GM08714 (cell line): ENCODE measurements at regions not wholly inside any gene's neighbourhood (a gene's known extent, or its start where the extent isn't known, plus 50 kb on each side); places are given as distances from the start of the nearest gene placed in this dataset.
"Not testable (repeated sequence)": the region's sequence is repeated elsewhere in the genome, so short reads cannot be mapped to it uniquely, and the experiment has no call there.

Experiments
- H3K4me3 ChIP-seq: fragments of 200-500 bp; sonication (Bioruptor generic); 2 replicates; pipeline ENCODE4 v1.5.1; 2014; ENCODE audit warnings: mild to moderate bottlenecking, low read length, inconsistent platforms
- ZNF274 ChIP-seq: IDR thresholded peaks from 2 replicates; pipeline ENCODE4 v1.6.1; 2012; ENCODE audit warnings: mild to moderate bottlenecking, low read depth, low read length

DNA sequence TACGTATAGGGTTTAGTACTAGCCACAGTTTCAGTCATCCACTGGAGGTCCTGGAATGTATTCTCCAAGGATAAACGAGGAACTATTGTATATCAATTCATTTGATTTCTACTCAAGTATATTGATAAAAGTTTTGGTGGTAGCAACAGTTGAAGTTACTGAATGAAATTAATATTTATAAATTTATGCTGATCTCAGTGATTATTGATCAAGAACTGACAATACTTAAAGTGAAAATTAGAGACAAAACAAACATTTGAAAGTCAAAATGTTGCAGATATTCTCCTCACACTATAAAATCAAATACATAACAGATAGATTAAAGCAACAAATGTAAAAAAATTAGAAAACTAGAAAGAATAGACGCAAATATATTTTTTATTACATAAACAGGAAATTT, 150.9 kb upstream of the SLC35G4 start:
- H3K4me3 ChIP-seq: no peak overlapping the region
- TF ChIP-seq ZNF274: no peak

DNA sequence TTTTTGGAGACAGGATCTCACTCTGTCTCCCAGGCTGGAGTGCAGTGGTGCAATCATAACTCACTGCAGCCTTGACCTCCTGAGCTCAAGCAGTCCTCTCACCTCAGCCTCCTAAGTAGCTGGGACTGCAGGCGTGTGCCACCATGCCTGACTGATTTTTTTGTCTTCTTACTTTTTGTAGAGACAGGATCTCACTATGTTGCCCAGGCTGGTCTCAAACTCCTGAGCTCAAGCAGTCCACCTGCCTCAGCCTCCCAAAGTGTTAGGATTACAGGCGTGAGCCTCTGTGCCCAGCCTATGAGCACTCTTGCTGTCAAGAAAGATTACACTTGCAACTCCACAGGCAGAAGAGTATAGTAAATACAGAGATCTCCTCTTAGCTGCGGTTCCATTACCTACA, 151.5 kb upstream of the SLC35G4 start:
- not testable (repeated sequence) for H3K4me3 ChIP-seq

DNA sequence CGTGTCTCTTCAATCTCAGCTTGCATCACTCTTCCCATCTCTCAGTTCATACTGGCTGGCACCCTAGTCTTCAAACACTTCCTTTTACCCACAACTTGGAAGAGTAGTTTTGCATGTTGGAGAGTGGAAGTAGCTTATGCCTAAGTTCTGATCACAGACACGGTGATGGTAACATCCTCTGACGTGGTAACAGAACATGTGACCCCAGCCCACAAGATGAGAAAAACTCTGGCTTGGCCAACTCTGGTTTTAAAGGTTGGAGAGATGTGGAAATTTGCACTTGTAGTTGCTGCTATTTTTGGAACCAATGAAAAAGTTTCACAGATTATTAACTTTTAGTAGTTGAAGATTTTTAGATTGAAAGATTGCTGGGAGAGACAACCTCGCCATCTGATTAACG, 155.4 kb upstream of the SLC35G4 start:
- H3K4me3 ChIP-seq: no peak overlapping the region
- no peak for TF ChIP-seq ZNF274

DNA sequence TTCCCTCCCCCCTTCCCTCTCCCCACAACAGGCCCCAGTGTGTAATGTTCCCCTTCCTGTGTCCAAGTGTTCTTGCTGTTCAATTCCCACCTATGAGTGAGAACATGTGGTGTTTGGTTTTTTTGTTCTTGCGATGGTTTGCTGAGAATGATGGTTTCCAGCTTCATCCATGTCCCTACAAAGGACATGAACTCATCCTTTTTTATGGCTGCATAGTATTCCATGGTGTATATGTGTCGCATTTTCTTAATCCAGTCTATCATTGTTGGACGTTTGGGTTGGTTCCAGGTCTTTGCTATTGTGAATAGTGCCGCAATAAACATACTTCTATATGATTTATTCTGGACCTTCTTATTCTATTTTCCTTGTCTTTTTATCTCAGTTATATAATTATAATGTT, 165.2 kb upstream of the SLC35G4 start:
- not testable (repeated sequence) for H3K4me3 ChIP-seq

DNA sequence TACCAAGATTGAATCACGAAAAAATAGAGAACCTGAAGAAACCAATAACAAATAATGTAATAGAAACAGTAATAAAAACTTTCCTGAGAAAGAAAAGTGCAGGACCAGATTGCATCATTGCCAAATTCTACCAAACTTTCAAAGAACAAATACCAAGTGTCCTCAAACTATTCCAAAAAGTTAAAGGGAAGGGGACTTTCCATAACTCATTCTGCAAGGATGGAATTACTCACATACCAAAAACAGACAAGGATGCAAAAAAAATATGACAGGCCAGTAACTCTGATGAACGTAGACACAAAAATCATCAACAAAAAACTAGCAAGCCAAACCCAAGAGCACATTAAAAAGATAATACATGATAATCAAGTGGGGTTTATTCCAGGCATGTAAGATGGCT, 172.3 kb upstream of the SLC35G4 start:
- TF ChIP-seq ZNF274: no peak

DNA sequence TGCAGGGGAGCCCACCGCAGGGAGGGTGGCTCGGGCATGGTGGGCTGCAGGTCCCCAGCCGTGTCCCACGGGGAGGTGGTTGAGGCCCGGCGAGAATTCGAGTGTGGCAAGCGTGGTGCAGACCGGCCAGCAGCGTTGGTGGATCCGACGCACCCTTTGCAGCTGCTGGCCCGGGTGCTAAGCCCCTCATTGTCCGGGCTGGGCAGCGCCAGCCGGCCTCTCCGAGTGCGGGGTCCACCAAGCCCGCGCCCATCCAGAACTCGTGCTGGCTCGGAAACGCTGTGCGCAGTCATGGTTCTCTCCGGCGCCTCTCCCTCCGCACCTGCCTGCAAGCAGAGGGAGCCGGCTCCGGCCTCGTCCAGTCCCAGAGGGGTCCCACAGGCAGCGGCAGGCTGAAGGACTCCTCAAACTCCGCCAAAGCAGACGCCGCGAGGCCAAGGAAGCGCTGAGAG, 177.0 kb upstream of the SLC35G4 start:
- no peak for TF ChIP-seq ZNF274
- no peak overlapping the region for H3K4me3 ChIP-seq

More for the DNA sequence above, 172.3 kb upstream of the SLC35G4 start:
- H3K4me3 ChIP-seq: no peak overlapping the region

DNA sequence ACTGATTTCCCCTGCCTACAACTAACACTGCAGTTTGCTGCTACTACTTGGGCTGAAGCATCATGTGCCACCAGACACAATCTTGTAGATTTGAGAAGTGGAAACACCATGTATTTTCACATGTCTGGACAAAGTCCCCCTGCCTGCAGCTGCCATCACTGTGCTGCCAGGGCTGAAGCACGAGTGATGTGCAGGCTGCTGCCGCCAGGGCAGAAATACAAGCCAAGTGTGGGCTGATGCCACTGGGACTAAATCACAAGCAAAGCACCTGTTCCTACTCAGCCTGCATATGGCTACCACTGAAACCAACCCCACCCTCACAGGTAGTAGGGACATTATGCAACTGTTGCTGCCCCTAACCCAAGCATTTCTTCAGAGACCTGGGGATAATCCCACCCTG, 179.5 kb upstream of the SLC35G4 start:
- no peak overlapping the region for H3K4me3 ChIP-seq
- no peak for TF ChIP-seq ZNF274

DNA sequence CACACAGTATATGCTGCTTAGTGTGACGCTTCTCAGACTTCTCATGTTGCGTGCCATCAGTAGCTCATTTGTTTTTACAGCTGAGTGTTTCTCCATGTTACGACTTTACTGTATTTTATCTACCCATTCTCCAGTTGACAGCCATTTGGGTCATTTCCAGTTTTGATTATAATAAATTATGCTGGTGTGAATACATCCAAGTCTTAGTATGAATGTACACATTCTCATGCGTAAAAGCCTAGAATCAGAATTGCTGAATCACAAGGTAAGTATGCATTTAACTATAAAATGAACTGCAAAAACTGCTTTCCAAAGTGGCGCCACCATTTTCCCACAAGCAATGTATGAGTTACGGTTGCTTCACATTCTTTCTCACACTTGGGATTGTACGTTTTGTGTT, 184.2 kb upstream of the SLC35G4 start:
- no peak for TF ChIP-seq ZNF274
- no peak overlapping the region for H3K4me3 ChIP-seq

DNA sequence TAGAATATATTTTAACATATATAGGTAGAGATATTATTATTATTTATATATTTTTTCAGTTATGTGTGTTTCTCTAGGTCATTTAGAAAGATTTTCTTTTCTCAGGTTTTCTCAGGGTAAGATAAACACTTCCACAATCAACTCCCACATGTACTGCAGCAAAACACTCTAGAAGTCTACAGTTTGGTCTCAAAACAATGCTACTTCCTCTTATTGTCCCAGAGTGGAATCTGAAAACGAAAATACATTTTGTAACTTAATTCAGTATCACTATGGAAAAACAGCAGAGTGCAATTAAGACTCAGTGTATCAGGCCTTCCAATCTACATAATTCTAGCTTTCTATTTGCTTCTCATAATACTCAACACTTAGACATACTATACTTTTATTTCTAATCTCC, 190.1 kb upstream of the SLC35G4 start:
- H3K4me3 ChIP-seq: no peak overlapping the region
- TF ChIP-seq ZNF274: no peak

DNA sequence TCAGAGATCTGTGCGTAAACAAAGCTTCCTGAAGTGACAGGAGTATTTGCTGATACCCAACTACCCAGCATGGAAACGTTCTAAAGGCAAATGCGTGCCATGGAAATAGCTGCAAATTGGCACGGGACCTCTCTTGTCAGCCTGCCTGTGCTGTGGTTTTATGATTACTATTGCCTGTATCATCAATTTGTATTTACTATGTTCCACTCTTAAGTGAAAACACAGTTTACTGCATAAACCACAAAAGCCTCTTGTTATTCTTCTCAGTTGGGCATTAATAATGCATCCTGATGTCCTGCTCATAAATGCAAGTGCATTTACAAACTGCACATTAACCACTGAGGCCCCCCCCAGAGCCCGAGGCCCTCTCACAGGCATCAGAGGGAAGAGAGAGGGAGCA, 196.6 kb upstream of the SLC35G4 start:
- no peak overlapping the region for H3K4me3 ChIP-seq
- no peak for TF ChIP-seq ZNF274

DNA sequence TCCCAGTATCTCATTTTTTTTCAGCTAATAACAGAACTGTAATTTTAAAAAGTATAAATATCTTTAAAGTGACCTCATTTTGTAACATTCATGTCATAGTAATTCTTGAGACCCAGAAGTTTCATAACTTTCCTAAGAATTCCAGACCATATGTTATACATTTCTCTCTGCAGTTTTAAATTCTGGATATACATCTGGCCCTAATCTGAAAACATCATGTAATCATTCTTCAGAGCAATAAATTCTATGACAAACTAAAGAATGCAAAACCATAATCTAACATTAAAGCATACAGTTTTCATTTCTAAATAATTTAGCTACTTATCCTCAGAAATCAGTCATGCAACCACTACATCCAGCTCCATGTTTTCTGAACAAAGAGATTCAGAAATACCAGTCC, 198.3 kb upstream of the SLC35G4 start:
- H3K4me3 ChIP-seq: no peak overlapping the region
- TF ChIP-seq ZNF274: no peak

DNA sequence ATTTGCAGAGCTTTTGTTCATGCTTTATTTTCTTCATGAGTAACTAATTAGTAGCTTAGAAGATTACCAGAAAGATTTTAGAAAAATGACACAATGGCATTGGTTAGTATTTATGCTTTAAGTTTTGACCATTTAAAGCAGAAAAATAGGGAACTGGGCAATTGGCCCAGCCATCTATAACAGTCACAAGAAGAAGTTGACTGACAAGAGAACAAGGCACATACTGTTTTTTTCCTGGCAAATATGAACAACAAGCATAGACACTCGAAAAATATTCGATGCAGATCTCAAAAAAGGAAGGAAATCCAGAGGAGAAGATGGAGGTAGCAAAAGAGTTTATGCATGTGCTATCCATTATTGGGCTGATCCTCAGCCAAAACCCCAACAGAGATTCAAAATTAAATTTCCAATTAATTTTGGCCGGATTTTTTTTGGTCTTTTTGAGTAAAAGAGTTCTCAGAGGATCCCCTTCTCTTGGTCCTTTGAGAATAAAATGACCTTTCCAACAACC, 200.8 kb upstream of the SLC35G4 start:
- no peak overlapping the region for H3K4me3 ChIP-seq
- TF ChIP-seq ZNF274: no peak

DNA sequence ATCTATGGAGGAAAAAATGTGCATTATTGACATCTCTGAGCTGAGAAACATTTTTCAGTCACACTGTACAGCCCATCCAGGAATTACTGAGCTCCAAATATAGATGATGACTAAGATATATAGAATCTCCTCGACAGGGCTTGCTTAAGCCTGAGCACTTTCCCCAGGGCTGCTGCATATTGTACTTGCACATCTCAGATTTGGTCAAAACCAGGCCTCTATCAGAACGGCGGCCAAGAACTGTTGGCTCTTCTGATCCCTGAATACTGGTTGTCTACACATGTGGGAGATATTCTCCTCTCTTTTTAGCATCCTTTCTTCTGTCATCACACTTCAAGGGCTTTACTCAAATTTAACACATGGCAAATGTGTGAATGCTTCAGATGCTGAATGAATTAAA, 201.5 kb upstream of the SLC35G4 start:
- no peak for TF ChIP-seq ZNF274

DNA sequence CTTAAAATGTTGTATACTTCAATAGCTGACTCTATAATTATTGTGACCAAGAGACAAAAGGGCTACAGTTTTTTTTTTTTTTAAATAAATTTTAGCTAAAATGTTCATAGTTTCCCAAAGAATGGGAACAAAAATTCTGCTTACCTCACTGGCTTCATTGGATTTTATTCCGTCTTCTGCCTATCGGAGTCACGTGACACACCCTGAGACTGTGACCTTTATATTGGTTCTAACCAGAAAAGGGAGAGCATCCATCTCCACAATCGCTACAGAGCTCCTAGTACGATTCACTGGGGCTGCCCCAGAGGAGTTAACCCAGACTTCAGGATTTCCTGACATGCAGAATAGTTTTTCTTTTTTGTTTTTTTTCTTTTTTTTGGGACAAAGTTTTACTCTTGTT, 203.6 kb upstream of the SLC35G4 start:
- TF ChIP-seq ZNF274: no peak

More for the DNA sequence above, 201.5 kb upstream of the SLC35G4 start:
- H3K4me3 ChIP-seq: no peak overlapping the region

DNA sequence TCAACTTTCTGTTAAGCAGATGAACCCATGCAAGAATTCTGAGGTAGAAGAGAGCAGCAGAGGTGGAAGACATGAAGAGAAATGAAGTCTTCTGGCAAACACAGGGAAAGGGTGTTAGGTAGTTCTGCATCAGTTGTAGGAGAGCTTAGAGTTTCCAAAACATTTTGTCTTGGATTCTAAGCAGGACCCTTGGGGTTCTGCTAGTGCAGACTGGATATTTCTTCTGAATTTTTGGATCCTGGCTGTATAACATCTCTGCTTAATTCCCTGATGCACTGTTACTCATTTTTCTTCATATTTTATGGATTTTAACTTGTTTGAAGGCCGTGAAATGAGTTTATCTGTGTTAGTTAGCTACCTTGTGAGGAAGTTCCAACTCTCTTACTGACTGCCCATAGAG, 208.7 kb upstream of the SLC35G4 start:
- TF ChIP-seq ZNF274: no peak
- no peak overlapping the region for H3K4me3 ChIP-seq

More for the DNA sequence above, 203.6 kb upstream of the SLC35G4 start:
- H3K4me3 ChIP-seq: no peak overlapping the region

DNA sequence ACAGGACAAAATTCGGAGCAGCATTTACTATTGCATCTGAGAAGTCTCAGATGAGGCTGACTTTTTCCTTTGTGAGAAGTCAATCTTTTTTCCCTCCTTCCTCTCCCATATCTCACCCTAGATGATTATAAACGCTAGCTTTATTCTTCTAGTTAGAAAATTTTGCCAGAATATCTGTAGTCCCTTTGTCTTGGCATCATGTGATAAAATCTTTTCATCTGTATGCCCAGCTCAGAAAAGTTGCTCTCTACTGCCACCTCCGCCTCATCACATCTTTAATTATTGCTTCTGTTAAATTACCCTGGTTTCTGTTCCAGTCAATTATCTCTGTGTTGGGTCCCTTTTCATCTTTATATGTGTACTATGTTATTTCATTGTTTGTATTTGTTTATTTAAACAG, 210.8 kb upstream of the SLC35G4 start:
- TF ChIP-seq ZNF274: no peak
- H3K4me3 ChIP-seq: no peak overlapping the region
